ENCODE measurements at regions not wholly inside any gene's neighbourhood (a gene's known extent, or its start where the extent isn't known, plus 50 kb on each side); places are given as distances from the start of the nearest gene placed in this dataset.

DNA sequence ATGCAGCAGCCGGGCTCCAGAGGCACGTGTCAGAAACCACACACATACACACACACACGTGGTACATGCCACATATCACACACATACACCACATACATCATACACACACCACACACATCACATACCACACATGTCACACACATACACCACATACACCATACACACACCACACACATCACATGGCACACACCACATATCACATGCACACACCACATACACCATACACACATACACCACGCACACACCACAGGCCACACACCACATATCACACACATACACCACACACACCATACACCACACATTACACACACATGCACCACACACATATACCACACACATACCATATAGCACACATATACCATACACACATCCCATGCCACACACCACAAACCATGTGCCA is 97.5 kb upstream of the PRR5 start:
- TF ChIP-seq EP300 (IDR thresholded peaks at IDR 0.05; ENCODE audit: low read length) (no peak), RAD51 (IDR thresholded peaks at IDR 0.05; ENCODE audit: borderline replicate concordance, low read depth) (no peak), ZNF174 (CRISPR knock-in tag; IDR thresholded peaks at IDR 0.05) (no peak), ELF1 (tag; IDR thresholded peaks at IDR 0.05) (no peak), KAT7 (CRISPR knock-in tag; IDR thresholded peaks at IDR 0.05; ENCODE audit: borderline replicate concordance) (no peak), SP2 (IDR thresholded peaks at IDR 0.05; ENCODE audit: extremely low read depth, low read depth, low read length, poor library complexity, severe bottlenecking) (no peak), ZNF311 (CRISPR knock-in tag; IDR thresholded peaks at IDR 0.05) (no peak), ZNF589 (CRISPR knock-in tag; IDR thresholded peaks at IDR 0.05; ENCODE audit: low read depth) (no peak)
- TF ChIP-seq, protein P1, sequence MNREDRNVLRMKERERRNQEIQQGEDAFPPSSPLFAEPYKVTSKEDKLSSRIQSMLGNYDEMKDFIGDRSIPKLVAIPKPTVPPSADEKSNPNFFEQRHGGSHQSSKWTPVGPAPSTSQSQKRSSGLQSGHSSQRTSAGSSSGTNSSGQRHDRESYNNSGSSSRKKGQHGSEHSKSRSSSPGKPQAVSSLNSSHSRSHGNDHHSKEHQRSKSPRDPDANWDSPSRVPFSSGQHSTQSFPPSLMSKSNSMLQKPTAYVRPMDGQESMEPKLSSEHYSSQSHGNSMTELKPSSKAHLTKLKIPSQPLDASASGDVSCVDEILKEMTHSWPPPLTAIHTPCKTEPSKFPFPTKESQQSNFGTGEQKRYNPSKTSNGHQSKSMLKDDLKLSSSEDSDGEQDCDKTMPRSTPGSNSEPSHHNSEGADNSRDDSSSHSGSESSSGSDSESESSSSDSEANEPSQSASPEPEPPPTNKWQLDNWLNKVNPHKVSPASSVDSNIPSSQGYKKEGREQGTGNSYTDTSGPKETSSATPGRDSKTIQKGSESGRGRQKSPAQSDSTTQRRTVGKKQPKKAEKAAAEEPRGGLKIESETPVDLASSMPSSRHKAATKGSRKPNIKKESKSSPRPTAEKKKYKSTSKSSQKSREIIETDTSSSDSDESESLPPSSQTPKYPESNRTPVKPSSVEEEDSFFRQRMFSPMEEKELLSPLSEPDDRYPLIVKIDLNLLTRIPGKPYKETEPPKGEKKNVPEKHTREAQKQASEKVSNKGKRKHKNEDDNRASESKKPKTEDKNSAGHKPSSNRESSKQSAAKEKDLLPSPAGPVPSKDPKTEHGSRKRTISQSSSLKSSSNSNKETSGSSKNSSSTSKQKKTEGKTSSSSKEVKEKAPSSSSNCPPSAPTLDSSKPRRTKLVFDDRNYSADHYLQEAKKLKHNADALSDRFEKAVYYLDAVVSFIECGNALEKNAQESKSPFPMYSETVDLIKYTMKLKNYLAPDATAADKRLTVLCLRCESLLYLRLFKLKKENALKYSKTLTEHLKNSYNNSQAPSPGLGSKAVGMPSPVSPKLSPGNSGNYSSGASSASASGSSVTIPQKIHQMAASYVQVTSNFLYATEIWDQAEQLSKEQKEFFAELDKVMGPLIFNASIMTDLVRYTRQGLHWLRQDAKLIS (CRISPR knock-in tag; IDR thresholded peaks at IDR 0.05), result no peak
- TF ChIP-seq, protein P2, sequence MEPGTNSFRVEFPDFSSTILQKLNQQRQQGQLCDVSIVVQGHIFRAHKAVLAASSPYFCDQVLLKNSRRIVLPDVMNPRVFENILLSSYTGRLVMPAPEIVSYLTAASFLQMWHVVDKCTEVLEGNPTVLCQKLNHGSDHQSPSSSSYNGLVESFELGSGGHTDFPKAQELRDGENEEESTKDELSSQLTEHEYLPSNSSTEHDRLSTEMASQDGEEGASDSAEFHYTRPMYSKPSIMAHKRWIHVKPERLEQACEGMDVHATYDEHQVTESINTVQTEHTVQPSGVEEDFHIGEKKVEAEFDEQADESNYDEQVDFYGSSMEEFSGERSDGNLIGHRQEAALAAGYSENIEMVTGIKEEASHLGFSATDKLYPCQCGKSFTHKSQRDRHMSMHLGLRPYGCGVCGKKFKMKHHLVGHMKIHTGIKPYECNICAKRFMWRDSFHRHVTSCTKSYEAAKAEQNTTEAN (CRISPR knock-in tag; IDR thresholded peaks at IDR 0.05), result no peak
- TF ChIP-seq, protein P3, sequence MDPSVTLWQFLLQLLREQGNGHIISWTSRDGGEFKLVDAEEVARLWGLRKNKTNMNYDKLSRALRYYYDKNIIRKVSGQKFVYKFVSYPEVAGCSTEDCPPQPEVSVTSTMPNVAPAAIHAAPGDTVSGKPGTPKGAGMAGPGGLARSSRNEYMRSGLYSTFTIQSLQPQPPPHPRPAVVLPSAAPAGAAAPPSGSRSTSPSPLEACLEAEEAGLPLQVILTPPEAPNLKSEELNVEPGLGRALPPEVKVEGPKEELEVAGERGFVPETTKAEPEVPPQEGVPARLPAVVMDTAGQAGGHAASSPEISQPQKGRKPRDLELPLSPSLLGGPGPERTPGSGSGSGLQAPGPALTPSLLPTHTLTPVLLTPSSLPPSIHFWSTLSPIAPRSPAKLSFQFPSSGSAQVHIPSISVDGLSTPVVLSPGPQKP (CRISPR knock-in tag; IDR thresholded peaks at IDR 0.05), result no peak

Measured in K562 (cell line).